Vagina (tissue), 2 donors: ENCODE measurements at regions not wholly inside any gene's neighbourhood (a gene's known extent, or its start where the extent isn't known, plus 50 kb on each side); places are given as distances from the start of the nearest gene placed in this dataset.

ENCODE experiments used
- DNase-seq, 2 donors: peaks; one replicate each; pipeline ENCODE4 v3.0.0-alpha.2; 2017; ENCODE audit errors: extremely low spot score in 2 of 2
- H3K27ac ChIP-seq: fragments of 200-600 bp; sonication (generic); one replicate; pipeline ENCODE4 v1.5.1; 2019
- H3K27me3 ChIP-seq: fragments of 200-600 bp; sonication (generic); one replicate; pipeline ENCODE4 v1.5.1; 2019
- H3K36me3 ChIP-seq, 2 donors: fragments of 200-600 bp; sonication (generic); one replicate each; pipeline ENCODE4 v1.5.1; 2017 to 2019
- H3K4me1 ChIP-seq: fragments of 200-600 bp; sonication (generic); one replicate; pipeline ENCODE4 v1.5.1; 2019
- H3K4me3 ChIP-seq, 2 donors: fragments of 200-600 bp; sonication (generic); 1 replicate in 1 of 2; 2 replicates in 1 of 2; pipeline ENCODE4 v1.5.1; 2016 to 2019
- H3K9me3 ChIP-seq: fragments of 200-600 bp; sonication (generic); one replicate; pipeline ENCODE4 v1.5.1; 2019
- CTCF ChIP-seq, 3 experiments: fragments of 450-650 bp in 2 of 3; fragments of 200-600 bp in 1 of 3; sonication (generic) in 1 of 3; IDR thresholded peaks; one replicate each; pipeline ENCODE4 v1.5.1; 2017 to 2019; ENCODE audit warnings: antibody characterized with exemption in 3 of 3, mild to moderate bottlenecking in 2 of 3, moderate library complexity in 2 of 3
- POLR2A ChIP-seq, 2 donors: fragments of 450-650 bp; IDR thresholded peaks; one replicate each; pipeline ENCODE4 v1.6.1; 2017; ENCODE audit warnings: antibody characterized with exemption in 2 of 2, mild to moderate bottlenecking in 2 of 2, moderate library complexity in 2 of 2
- POLR2AphosphoS5 ChIP-seq, 2 donors: sonication (generic); formaldehyde crosslinking; IDR thresholded peaks; one replicate each; pipeline ENCODE4 v1.9.0; 2017; ENCODE audit warnings: antibody characterized with exemption in 2 of 2, mild to moderate bottlenecking in 2 of 2, low read depth in 1 of 2; ENCODE audit not compliant: insufficient read depth in 1 of 2
- intact Hi-C: fragments of 100-400 bp; cut with DNase I; formaldehyde crosslinking; loops from one replicate; pipeline ENCODE4 v1.15.1; 2023

DNA sequence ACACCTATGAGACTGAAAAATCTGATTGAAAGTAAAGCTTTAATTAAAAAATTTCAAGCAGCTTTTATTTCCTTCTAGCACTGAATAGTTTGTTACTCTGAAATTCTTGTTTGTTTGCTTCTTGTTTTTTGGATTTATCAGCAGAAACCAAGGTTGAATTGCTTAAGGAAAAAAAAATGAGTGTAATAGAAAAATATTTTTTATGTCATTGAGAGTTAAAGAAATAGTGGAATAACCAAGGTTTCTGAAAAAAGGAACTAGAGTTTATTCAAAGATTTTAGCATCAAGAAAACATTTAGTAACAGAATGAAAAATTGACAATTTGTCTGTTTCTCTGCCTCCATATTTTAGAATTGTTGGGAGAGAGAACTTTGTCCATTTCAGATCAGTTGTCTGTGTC, 1852.2 kb downstream of the PCDH7 start:
- H3K36me3 ChIP-seq = no peaks in the 10 kb centered on the region
- no peaks in the 10 kb centered on the region for H3K4me1 ChIP-seq
- no peaks in the 10 kb centered on the region for H3K9me3 ChIP-seq
- intact Hi-C loops = no loop called here
- no peak for DNase-seq
- no peak overlapping the region for H3K27ac ChIP-seq
- H3K27me3 ChIP-seq = no peaks in the 10 kb centered on the region
- no peak overlapping the region for H3K4me3 ChIP-seq
- TF ChIP-seq POLR2A (IDR thresholded peaks at IDR 0.05) = no peak
- no peak for TF ChIP-seq CTCF (IDR thresholded peaks at IDR 0.05)

GRCh38 chr4:32574803-32575202, 1854.6 kb downstream of the PCDH7 start:
- no peak overlapping the region for H3K4me3 ChIP-seq
- no peak overlapping the region for H3K27ac ChIP-seq
- no peaks in the 10 kb centered on the region for H3K9me3 ChIP-seq
- no peaks in the 10 kb centered on the region for H3K27me3 ChIP-seq
- intact Hi-C loops = no loop called here
- no peak for DNase-seq
- TF ChIP-seq POLR2AphosphoS5 (IDR thresholded peaks at IDR 0.05; ENCODE audit: insufficient read depth in 1 of 2, low read depth in 1 of 2) = no peak
- no peak for TF ChIP-seq POLR2A (IDR thresholded peaks at IDR 0.05)
- no peak for TF ChIP-seq CTCF (IDR thresholded peaks at IDR 0.05)
- no peaks in the 10 kb centered on the region for H3K4me1 ChIP-seq
- no peaks in the 10 kb centered on the region for H3K36me3 ChIP-seq

- TF ChIP-seq POLR2AphosphoS5 (IDR thresholded peaks at IDR 0.05; ENCODE audit: insufficient read depth in 1 of 2, low read depth in 1 of 2) (no peak), CTCF (IDR thresholded peaks at IDR 0.05) (no peak), POLR2A (IDR thresholded peaks at IDR 0.05) (no peak)
- no peak for DNase-seq
Observed at GRCh38 chr4:32589097-32589496, 1868.9 kb downstream of the PCDH7 start.

DNA sequence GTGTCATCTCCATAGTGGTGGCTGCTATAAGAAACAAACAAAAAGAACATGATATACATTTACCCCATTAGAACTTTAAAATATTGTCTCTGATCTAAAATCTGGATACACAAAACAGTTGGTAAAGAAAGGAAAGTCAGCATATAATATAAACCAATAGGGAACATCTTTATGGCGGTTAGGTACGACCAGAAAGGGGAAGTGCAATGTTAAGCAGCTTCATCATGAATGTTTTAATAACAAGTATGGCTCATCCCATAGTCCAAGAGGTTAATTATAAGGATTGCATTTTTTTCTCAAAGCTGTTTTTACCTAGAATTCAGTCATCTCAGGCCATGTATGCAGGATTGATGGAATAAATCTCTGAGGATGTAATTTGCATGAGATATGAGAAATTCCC, 1869.7 kb downstream of the PCDH7 start:
- H3K4me3 ChIP-seq = no peak overlapping the region
- no peak overlapping the region for H3K27ac ChIP-seq
- no peaks in the 10 kb centered on the region for H3K27me3 ChIP-seq
- no peaks in the 10 kb centered on the region for H3K9me3 ChIP-seq
- H3K36me3 ChIP-seq = no peaks in the 10 kb centered on the region
- no peaks in the 10 kb centered on the region for H3K4me1 ChIP-seq
- intact Hi-C loops = no loop called here
- DNase-seq = no peak
- TF ChIP-seq POLR2AphosphoS5 (IDR thresholded peaks at IDR 0.05; ENCODE audit: insufficient read depth in 1 of 2, low read depth in 1 of 2) = no peak
- no peak for TF ChIP-seq CTCF (IDR thresholded peaks at IDR 0.05)
- no peak for TF ChIP-seq POLR2A (IDR thresholded peaks at IDR 0.05)

More at GRCh38 chr4:32589097-32589496, 1868.9 kb downstream of the PCDH7 start:
- H3K4me1 ChIP-seq = no peaks in the 10 kb centered on the region
- H3K4me3 ChIP-seq = no peak overlapping the region
- no peak overlapping the region for H3K27ac ChIP-seq
- H3K36me3 ChIP-seq = no peaks in the 10 kb centered on the region
- no peaks in the 10 kb centered on the region for H3K27me3 ChIP-seq
- no peaks in the 10 kb centered on the region for H3K9me3 ChIP-seq
- intact Hi-C loops = no loop called here

- Histone ChIP-seq H3K27me3 (no peaks in the 10 kb centered on the region), H3K27ac (no peak overlapping the region), H3K9me3 (no peaks in the 10 kb centered on the region), H3K4me1 (no peaks in the 10 kb centered on the region), H3K36me3 (no peaks in the 10 kb centered on the region), H3K4me3 (no peak overlapping the region)
- intact Hi-C loops = no loop called here
- TF ChIP-seq POLR2A (IDR thresholded peaks at IDR 0.05) (no peak), CTCF (IDR thresholded peaks at IDR 0.05) (no peak), POLR2AphosphoS5 (IDR thresholded peaks at IDR 0.05; ENCODE audit: insufficient read depth in 1 of 2, low read depth in 1 of 2) (no peak)
- DNase-seq = no peak
Observed at GRCh38 chr4:32597354-32597753, 1877.2 kb downstream of the PCDH7 start.
